Fibroblast of skin of back (primary cell): ENCODE measurements at regions not wholly inside any gene's neighbourhood (a gene's known extent, or its start where the extent isn't known, plus 50 kb on each side); places are given as distances from the start of the nearest gene placed in this dataset.

Experiments used
- DNase-seq: peaks from one replicate; pipeline ENCODE4 v3.0.0-alpha.2; 2013

DNA sequence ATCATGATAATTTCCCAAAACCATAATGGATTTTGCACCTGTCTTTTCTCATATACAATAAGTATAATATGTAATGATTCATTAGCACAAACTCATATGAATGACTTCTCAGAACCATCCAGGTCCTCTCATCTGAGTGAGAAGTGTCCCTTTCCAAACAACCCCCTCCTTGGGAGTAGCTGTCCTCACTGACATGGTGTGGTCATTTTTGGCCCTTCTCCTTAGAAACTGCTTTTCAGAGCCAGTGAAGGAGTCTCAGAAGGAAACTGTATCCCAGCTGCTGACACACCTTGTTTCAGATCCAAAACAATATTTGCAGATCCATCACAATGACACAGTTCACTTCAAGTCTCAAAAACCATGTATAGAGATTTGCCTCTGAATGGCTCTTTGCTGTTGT is 95.5 kb downstream of the MIS18A start:
- no peak for DNase-seq

DNA sequence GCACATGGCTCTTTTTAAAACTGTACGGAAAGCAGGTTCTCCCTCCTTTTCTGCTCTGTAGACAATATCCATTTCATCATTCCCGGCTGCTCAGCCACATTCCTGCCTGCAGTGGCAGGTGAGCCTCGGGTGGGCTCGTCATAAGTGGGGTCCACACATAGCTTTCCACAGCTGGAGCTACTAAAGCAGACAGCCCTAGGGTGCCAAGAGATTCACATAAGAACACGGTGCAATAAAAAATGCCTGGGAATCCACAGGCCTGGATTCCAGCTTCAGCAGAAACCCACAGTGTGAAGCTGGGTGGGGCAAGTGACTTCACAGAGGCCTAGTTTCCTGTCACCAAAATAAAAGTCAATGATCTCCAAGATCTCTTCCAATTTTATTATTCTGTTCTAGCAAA is 96.4 kb downstream of the MIS18A start:
- DNase-seq = no peak

DNA sequence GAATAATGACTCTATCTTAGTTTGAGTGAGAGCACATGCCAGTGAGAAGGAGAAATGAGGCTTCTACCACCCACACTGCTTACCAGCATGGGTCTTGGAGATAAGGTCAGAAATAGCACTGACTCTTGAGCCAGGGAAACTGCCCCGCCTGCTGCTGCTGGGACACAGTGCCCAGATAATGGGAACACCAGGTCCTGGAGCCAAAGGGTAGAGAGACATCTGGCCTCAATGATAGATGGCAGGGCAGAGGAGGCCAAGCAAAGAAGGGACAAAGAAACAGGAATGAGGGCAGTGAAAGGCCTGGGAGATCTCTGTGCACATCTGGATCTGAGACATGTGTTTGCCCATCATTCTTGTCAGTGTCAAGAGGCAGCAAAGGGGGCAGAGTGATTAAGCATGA is 97.4 kb downstream of the MIS18A start:
- DNase-seq = no peak

DNA sequence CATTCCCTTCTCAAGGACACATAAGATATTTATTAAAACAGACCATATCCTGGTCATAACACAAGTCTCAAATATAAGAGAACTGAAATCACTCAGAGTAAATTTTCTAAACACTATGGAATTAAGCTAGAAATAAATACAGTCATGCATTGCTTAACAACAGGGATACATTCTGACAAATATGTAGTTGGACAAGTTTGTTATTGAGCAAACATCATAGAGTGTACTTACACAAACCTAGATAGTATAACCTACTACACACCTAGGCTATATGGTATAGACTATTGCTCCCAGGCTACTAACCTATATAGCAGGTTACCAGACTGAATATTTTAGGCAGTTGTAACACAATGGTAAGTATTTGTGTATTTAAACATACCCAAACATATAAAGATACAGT is 104.0 kb downstream of the MIS18A start:
- DNase-seq = no peak

DNA sequence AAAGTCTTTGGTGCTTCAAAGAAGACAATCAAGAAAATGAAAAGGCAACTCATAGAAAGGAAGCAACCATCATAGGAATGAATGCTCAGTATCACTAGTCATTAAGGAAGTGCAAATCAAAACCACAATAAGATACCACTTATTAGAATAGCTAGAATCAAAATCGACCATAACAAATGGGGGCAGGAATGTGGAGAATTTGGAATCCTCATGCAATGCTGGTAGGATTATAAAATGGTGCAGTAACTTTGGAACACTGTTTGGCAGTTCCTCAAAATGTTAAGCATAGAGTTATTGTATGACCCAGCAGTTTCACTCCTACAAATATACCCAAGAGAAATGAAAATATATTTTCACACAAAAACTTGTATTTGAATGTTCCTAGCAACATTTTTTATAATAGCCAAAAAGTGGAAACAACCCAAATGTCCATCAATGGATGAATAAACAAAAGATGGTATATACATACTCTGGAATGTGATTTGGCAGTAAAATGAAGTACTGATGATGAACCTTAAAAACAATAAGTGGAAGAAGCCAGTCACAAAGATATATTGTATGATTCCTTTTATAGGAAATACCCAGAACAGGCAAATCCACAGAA is 105.6 kb downstream of the MIS18A start:
- DNase-seq = peak; percentile 47

DNA sequence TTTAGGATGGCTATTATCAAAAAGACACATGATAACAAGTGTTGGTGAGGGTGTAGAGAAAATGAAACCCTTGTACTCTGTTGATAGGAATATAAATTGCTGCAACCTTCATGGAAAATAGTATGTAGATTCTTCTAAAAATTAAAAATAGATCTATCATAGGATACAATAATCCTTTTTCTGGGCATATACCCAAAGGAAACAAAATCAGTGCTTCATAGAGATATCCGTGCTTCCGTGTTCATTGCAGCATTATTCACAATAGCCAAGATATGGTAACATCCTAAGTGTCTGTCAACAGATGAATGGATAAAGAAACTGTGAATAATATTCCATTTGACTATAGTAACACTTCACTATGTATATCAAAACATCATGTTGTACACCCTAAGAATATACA is 106.7 kb downstream of the MIS18A start:
- DNase-seq = peak; percentile 37

DNA sequence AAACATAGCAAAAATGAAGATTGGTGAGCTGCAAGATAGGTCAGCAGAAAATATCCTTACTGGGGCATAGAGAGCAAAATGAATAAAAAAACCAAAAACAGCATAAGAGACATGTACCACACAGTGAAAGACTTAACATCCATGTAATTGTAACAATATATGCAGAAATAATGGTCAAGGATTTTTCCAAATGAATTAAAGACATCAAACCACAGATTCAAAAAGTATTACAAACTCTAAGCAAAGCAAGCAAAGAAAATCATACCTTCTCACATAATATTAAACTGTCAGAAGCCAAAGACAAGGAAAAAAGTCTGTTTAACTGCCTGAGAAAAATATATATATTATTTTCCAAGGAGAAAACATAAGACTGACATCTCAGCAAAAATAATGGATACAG is 111.3 kb downstream of the MIS18A start:
- no peak for DNase-seq

DNA sequence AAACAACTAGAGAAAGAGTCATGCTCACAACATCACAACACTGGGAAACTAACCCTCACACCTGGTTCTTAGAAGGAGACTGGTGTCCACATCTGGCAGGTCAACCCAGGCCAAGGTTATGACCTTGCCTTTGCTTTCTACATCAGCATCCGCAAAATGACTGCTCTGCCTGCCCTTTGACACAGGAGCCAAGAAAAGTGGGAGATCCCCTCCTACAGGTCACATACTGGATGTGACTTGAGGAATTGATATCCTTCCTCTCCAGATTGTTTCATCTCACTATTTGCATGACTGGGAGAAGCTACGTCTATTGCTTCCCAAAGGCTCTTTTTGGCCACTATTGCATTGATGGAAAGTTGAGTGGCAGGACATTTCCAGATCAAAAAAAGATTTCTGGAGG is 115.5 kb downstream of the MIS18A start:
- DNase-seq = no peak

DNA sequence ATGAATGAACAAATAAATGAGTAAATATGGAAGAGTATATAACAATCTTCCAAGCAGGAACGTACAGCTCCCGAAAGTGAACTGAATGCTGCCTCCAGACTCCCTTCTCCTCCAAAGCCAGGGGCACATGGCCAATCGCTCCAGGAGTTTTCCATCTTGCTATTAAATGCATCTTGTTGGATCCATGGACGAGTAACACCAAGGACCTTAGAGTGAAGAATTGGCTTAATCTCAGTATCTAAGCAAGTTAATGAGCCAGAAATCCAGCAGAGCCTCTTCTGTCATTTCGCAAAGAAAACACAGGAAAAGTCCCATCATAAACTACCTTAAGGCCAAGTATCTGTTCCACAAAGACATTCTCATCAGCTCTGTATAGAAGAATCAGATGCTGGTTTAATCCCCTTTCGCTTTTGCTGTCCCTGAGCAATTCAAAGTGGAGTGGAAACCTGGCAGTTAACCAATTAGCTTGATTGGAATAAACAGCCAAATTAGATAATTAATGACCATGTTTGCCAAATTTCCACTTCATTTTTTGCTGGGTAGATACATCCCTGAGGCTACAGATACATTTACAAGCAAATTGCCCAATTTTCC is 116.0 kb downstream of the MIS18A start:
- DNase-seq = no peak

DNA sequence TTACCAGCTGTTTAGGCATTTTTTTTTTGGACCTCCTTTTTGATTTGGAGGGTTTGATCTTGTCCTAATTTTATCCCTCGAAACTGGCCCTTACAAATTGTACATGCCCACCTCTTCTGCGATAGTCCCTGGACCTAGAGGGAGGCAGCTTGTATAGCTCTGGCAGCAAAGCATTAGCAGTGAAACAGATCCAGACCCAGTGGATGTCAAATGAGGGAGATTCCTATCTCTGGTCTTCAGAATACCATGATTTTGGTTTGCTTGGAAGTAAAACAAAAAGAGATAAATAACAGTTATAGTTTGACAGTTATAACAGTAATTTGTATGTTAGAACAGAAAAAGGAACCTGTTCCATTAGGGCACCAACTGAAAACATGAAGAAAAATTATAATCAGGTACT is 123.6 kb downstream of the MIS18A start:
- no peak for DNase-seq

DNA sequence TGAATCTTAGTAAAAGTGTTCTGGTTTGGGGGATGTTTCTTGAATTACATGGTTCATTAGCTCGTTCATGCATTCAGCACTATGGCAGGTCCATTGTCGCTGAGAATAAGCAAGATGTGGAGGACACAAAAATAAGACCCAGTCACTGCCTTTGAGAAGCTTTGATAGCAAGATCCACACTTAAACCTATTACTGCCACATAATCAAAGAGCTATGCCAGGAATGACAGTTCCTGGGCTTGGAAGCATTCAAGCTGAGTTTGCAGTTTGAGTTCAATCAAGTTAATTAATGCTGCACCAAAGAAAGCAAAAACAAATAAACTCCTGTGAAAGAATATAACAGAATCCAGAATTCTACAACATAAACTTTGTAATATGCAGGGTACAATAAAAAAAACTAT is 131.8 kb downstream of the MIS18A start:
- no peak for DNase-seq

DNA sequence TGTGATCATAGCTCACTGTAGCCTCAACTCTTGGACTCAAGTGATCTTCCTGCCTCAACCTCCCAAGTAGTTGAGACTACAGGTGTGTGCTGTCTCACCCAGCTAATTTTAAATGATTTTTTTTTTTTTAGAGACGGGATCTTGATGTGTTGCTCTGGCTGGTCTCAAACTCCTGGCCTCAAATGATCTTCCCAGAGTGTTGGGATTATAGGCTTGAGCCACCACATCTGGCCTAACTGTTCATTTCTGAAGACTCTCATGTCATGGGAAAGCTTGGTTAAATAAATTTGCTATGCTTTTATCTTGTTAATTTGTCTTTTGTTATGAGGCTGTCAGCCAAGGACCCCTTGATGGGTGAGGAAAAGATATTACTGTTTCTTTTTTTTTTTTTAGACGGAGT is 134.0 kb downstream of the MIS18A start:
- no peak for DNase-seq

DNA sequence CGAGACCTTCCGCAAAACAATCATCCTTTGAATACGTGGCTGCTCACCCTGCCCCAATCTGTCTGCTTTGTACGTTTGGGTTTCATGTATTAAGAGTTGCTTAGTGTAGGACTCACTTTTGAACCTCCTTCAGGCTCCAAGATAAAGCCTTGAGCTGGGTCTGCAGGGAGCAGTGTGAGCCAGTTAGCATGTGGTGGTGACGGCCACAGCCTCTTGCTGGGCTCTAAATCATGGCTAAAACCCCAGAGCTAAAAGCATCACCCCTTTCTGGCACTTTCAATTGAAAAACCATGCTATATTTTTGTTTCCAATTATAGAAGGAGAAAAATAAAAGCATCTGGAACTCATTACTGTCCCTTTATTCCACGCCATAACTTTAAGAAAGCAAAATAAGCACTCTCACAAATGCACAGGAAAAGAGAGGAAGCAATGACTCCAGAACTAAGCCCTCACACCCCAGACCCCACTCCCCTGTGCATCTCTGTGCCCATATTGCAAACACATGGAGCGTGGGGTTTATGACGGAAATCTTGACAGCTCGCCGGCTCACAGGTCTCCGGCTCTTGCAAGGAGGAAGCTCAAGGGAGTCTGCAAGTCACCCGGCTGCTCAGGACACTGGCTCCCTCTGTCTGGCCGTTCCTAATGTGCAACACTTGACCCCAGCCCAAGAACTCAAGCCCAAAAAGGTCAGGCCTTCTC is 135.5 kb downstream of the MIS18A start:
- DNase-seq = peak; percentile 71

DNA sequence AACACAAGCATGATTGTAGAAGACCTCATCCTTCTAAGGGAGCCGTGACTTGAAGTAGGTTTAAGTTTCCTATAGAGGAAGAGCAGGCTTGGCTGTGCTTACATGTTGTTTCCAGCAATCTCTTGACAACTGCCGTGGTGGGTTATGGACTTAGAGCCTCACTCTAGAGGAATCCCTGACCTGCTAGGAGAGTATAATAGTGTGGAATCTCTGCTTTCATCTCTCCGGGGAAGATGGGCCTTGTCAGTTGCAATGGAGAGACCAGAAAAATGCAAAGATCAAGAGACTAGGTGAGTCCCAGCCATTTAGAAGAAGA is 137.6 kb downstream of the MIS18A start:
- no peak for DNase-seq

DNA sequence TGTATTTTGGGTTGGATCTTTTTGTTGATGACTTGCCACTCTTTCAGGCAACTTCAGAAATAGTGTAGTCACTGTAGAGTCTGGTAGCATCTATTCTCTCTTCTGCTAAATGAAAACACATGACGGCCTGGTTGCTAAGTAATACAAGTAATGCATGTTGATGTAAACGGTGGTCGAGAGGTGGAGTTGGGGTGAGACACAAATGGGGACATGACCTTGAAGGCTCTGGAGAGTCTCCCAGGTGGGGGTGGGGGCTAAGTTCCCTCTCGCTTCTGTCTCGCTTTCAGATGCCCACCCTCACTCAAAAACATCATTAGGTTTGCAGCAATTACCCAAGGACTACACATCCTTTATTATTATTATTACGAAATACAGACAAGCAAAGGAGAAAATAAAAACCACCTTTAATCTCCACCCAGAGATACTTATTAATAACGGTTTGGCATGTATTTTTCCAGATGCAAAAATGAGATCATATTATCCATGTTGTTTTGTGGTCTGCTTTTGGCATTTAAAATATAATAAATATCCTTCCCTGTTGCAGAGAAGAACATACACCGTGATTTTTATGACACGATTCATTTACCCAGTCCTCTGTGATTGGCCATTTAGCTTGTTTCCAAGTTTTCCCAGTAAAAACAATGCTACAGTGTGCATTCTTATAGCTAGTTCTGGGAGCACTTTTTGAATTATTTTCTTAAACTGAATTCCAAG is 138.1 kb downstream of the MIS18A start:
- peak; percentile 42 for DNase-seq

DNA sequence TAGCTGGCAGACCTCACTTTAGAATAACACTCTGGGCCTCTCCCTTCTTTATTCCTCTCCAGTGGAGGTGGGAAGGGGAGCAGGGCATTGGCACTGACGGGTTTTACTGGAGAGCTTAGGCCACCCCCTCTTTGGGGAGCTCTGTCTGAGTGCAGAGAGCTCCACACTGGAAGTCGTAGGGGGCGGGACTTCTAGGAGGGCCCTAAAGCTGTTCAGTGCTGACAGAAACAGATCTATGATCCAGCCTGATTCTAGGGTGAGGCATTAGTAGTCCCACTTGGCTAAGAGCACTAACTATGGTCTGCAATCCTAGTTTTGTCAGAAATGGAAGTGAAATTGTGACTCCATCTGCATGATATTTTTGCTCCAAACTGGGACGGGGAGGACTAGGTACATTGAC is 138.7 kb downstream of the MIS18A start:
- DNase-seq = no peak

DNA sequence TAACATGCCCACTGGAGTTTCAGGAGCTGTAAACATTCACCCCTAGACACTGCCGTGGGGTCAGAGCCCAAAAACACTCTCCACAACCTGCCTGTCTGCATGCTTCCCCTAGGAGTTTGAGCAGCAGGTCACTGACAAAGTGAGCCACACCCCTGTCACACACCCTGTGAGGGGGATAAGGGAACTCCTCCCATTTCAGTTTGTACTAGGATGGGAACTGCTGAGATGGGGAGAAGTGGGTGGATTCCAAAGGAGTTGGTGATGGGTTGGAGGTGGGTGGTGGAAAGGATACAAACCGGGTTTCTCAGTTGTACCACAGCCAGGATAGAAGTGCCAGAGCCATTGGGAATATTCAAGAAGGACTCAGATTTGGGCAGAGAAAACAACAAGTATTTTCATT is 140.2 kb downstream of the MIS18A start:
- DNase-seq = no peak

DNA sequence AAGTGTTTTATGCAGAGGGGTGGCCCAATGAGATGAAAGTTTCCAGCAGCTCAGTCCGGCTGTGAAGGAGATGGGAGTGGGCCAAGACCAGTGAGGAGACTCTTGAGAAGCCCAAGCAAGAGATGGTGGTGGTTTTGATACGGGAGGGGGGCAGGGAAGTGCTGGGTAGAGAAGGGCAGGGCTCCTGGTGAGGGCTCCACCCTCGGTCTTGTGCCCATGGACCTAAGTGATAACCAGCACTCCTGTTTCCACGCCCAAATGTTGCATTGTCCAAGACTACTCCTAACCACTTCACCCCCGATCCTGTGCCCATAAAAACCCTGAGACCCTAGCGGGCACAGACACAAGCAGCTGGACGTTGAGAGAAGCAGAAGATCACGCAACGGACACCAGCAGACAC is 140.9 kb downstream of the MIS18A start:
- no peak for DNase-seq

DNA sequence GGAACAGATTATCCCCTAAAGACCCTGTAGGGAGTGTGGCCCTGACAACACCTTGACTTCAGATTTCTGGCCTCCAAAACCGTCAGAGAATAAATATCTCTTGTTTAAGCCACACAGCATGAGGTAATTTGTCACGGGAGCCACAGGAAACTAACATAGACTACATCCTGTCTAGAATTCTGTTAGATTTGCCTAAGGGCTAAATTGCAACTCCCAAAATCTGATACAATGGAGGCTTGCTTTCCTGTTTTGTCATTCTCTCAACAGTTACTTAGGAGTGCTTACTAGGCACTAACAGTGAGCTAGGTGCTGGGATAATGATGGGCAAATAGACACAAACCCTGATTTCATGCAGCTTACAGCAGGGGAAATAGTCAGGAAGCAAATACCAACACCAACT is 141.6 kb downstream of the MIS18A start:
- DNase-seq = no peak

DNA sequence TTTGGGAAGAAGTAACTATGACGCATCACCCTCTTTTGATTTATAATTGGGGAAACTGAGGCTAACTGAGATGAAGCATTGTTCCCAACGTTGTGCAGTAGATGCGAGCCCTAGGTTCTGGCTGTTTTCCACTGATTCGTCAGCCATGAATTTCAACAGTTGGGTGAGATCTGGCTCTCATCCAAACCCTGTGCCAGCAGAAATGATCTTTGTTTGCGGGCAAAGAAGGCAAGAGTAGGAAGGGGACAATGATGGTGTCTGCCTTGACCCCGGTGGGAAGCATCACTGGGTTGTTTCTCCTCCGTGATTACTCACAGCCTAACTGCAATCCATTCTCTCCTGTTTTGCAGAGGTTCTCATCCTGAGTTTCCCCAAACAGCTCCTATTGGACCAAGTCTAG is 142.3 kb downstream of the MIS18A start:
- no peak for DNase-seq

DNA sequence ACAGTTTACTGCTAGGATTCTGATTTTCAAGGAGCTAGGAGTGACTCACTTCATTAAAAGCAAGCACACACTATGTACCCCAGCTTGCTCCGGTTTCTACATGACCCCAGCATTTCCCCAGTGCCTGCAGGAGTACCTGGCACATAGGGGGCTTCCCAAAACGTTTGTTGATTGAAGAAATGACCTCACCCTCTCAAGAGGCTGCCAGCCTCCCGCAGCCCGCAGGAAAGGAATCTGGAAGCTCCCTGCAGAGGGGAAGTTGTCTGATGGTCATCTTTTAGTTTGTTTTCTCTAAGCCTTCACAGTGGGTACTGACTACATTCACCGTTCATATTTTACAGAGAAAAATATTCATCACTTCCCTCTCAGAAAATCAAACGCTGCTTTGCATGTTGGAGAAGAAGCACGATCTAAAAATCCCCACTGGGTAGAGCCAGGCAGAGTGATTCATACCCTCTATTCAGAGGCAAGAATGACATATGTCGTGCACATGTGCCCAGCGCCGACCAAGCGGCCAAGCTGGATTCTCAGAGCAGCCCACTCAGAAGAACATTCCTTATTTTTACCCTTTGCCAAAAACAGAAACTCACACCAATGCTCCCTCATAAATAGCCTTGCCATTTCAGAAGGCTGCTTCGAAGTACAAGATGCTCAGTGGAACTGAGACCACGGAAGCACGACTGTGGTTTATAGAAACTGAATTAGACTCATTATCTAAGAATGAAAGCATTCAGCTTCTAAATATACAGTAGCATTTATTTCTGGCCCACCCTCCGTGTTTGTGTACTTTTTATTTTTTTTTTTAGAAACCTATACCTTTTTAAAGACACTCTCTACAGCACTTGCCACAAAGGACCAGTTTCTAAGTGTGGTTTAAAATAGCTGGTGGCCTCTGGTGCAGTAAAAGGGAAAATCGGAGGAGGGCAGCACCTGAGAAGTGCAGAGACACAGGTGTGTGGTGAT is 143.2 kb downstream of the MIS18A start:
- peak; percentile 76 for DNase-seq

DNA sequence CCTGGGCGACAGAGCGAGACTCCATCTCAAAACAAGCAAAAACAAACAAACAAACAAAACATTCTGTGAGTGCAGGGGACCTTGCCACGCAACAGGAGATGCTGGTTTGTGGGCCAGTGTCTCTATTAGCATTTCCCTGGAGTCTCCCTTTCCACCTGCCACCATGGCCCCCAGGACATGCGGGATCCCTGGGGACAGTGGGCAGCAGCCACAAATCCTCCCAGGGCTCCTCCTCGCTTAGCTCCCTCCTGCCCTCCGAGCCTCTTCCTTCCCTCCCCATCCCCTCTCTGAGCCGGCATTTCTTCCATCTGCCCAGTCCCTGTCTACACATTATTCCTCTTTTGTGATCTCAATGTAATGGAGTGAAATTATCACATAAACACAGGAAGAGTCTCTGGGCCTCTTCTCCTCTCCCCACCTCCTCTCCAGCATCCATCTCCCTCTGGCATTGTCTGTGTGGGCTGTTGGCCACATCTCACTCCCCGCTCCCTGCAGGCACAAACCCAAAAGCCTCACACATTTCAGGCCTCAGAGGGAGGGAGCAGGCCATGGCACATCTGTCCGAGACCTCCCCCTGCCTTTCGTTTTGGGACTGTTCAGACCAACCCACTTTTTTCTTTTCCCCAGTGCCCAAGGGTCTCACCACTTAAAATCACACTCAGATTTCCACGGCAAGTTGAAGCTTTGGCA is 144.3 kb downstream of the MIS18A start:
- no peak for DNase-seq
